GM18868 (cell line): ENCODE measurements at regions not wholly inside any gene's neighbourhood (a gene's known extent, or its start where the extent isn't known, plus 50 kb on each side); places are given as distances from the start of the nearest gene placed in this dataset.
"Not testable (repeated sequence)": the region's sequence is repeated elsewhere in the genome, so short reads cannot be mapped to it uniquely, and the experiment has no call there.

Source experiments
- ATAC-seq: cut with Tn5 transposase; IDR thresholded peaks from one replicate; pipeline ENCODE4 v1.9.1; 2021; ENCODE audit warnings: mild to moderate bottlenecking, moderate library complexity; ENCODE audit not compliant: unreplicated experiment

- ATAC-seq = no peak
These were observed 70.0 kb upstream of the NAMPT start for GRCh38 chr7:106354822-106355221.

- no peak for ATAC-seq
These were observed 69.2 kb upstream of the NAMPT start for GRCh38 chr7:106353944-106354343.

- ATAC-seq = no peak
These were observed 63.4 kb upstream of the NAMPT start for GRCh38 chr7:106348231-106348630.

GRCh38 chr7:106347229-106347833 lies 62.5 kb upstream of the NAMPT start:
- ATAC-seq = no peak

GRCh38 chr7:106346678-106347217 lies 62.0 kb upstream of the NAMPT start:
- ATAC-seq = peak; percentile 91

- ATAC-seq = no peak
These were observed 61.4 kb upstream of the NAMPT start for GRCh38 chr7:106346167-106346677.

- peak; percentile 42 for ATAC-seq
These were observed 60.8 kb upstream of the NAMPT start for GRCh38 chr7:106345421-106346166.

GRCh38 chr7:106344861-106345260 lies 60.1 kb upstream of the NAMPT start:
- no peak for ATAC-seq

- no peak for ATAC-seq
These were observed 59.4 kb upstream of the NAMPT start for GRCh38 chr7:106344211-106344610.

- not testable (repeated sequence) for ATAC-seq
These were observed 57.3 kb upstream of the NAMPT start for GRCh38 chr7:106342049-106342448.

- not testable (repeated sequence) for ATAC-seq
These were observed 55.4 kb upstream of the NAMPT start for GRCh38 chr7:106340247-106340596.

GRCh38 chr7:106339513-106340246 lies 54.9 kb upstream of the NAMPT start:
- ATAC-seq = no peak

- ATAC-seq = no peak
These were observed 53.0 kb upstream of the NAMPT start for GRCh38 chr7:106337754-106338153.

GRCh38 chr7:106335814-106336213 lies 51.0 kb upstream of the NAMPT start:
- no peak for ATAC-seq
